Sigmoid colon (tissue), 4 donors: ENCODE measurements at regions not wholly inside any gene's neighbourhood (a gene's known extent, or its start where the extent isn't known, plus 50 kb on each side); places are given as distances from the start of the nearest gene placed in this dataset.

Experiments
- CTCF ChIP-seq, 4 experiments: fragments of 450-650 bp in 3 of 4; fragments of 200-600 bp in 1 of 4; IDR thresholded peaks; one replicate each; pipeline ENCODE4 v1.5.1; 2016 to 2019; ENCODE audit warnings: antibody characterized with exemption in 4 of 4, mild to moderate bottlenecking in 3 of 4, moderate library complexity in 2 of 4
- EP300 ChIP-seq, 4 donors: sonication (generic); formaldehyde crosslinking; IDR thresholded peaks; one replicate each; pipeline ENCODE4 v1.6.1; 2017; ENCODE audit warnings: antibody characterized with exemption in 4 of 4
- POLR2A ChIP-seq, 2 donors: fragments of 450-650 bp; IDR thresholded peaks; one replicate each; pipeline ENCODE4 v1.6.1; 2016; ENCODE audit warnings: antibody characterized with exemption in 2 of 2, mild to moderate bottlenecking in 2 of 2, moderate library complexity in 2 of 2
- POLR2AphosphoS5 ChIP-seq, 4 donors: sonication (generic); formaldehyde crosslinking; IDR thresholded peaks; one replicate each; pipeline ENCODE4 v1.6.1; 2017; ENCODE audit warnings: antibody characterized with exemption in 4 of 4

- TF ChIP-seq POLR2A (IDR thresholded peaks at IDR 0.05) (no peak), CTCF (IDR thresholded peaks at IDR 0.05) (no peak), POLR2AphosphoS5 (IDR thresholded peaks at IDR 0.05) (no peak), EP300 (IDR thresholded peaks at IDR 0.05) (no peak)
Observed at GRCh38 chr21:28719723-28720122, 273.0 kb downstream of the LTN1 start.
